ENCODE measurements at regions not wholly inside any gene's neighbourhood (a gene's known extent, or its start where the extent isn't known, plus 50 kb on each side); places are given as distances from the start of the nearest gene placed in this dataset.

DNA sequence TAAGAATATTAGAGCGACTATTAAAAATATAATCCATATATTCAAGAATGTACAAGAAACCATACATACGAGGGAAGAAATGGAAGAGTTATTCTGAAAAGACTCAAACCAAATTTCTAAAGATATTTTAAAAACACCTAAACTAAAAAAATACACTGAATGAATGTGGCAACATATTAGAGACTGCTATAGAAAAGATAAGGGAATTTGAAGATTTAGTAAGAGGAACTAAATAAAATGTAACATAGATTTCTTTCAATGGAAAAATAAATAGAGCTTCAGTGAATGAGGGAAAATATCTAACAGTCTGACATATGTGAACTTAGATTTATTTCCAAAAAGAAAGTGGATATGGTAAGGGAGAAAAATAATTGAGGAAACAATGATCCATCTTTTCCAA, 194.9 kb upstream of the STXBP5 start (continued):
- TF ChIP-seq, protein P1, sequence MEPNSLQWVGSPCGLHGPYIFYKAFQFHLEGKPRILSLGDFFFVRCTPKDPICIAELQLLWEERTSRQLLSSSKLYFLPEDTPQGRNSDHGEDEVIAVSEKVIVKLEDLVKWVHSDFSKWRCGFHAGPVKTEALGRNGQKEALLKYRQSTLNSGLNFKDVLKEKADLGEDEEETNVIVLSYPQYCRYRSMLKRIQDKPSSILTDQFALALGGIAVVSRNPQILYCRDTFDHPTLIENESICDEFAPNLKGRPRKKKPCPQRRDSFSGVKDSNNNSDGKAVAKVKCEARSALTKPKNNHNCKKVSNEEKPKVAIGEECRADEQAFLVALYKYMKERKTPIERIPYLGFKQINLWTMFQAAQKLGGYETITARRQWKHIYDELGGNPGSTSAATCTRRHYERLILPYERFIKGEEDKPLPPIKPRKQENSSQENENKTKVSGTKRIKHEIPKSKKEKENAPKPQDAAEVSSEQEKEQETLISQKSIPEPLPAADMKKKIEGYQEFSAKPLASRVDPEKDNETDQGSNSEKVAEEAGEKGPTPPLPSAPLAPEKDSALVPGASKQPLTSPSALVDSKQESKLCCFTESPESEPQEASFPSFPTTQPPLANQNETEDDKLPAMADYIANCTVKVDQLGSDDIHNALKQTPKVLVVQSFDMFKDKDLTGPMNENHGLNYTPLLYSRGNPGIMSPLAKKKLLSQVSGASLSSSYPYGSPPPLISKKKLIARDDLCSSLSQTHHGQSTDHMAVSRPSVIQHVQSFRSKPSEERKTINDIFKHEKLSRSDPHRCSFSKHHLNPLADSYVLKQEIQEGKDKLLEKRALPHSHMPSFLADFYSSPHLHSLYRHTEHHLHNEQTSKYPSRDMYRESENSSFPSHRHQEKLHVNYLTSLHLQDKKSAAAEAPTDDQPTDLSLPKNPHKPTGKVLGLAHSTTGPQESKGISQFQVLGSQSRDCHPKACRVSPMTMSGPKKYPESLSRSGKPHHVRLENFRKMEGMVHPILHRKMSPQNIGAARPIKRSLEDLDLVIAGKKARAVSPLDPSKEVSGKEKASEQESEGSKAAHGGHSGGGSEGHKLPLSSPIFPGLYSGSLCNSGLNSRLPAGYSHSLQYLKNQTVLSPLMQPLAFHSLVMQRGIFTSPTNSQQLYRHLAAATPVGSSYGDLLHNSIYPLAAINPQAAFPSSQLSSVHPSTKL (CRISPR knock-in tag; IDR thresholded peaks at IDR 0.05), result no peak
- no peak for TF ChIP-seq HMGA1 (CRISPR knock-in tag; conservative IDR thresholded peaks at IDR 0.05)
- TF ChIP-seq, protein P2, sequence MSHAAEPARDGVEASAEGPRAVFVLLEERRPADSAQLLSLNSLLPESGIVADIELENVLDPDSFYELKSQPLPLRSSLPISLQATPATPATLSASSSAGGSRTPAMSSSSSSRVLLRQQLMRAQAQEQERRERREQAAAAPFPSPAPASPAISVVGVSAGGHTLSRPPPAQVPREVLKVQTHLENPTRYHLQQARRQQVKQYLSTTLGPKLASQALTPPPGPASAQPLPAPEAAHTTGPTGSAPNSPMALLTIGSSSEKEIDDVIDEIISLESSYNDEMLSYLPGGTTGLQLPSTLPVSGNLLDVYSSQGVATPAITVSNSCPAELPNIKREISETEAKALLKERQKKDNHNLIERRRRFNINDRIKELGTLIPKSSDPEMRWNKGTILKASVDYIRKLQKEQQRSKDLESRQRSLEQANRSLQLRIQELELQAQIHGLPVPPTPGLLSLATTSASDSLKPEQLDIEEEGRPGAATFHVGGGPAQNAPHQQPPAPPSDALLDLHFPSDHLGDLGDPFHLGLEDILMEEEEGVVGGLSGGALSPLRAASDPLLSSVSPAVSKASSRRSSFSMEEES (CRISPR knock-in tag; IDR thresholded peaks at IDR 0.05), result no peak

DNA sequence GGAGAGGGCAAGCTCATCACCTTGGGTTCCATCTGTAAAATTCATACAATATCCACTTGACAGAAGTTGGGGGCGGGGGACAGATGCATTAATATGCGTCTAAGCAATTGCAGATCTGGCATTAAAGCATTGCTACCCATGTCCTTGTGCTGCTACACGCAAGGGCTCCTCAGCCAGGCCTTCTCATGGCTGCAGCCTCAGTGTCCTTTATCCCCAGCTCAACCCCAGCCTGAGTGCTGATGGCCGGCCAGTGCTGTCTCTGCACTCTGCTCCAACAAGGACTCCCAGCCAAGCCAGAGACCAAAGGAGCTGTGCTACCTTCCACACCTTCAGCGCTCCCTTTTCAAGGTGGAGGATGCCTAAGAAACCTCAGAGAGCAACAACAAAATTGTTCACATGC, 188.5 kb upstream of the STXBP5 start:
- Histone ChIP-seq H3K9me3 (ENCODE audit: low read length) (no peaks in the 10 kb centered on the region), H3K4me1 (ENCODE audit: insufficient read depth, low read length) (no peaks in the 10 kb centered on the region), H3K4me2 (ENCODE audit: low read depth, low read length) (no peak overlapping the region), H4K20me1 (ENCODE audit: insufficient read depth, low read length) (no peaks in the 10 kb centered on the region), H2AFZ (ENCODE audit: low read length) (no peak overlapping the region), H3K79me2 (ENCODE audit: insufficient read depth, low read length) (no peaks in the 10 kb centered on the region), H3K4me3 (replicated peaks in 1 of 3; ENCODE audit: insufficient read depth in 1 of 3, low read depth in 2 of 3, low read length in 3 of 3) (no peak overlapping the region), H3K27me3 (ENCODE audit: control insufficient read depth in 1 of 2, insufficient read depth in 2 of 2, low read length in 2 of 2) (0 out of 5 replicates have a peak, but pooled peaks cover 0 to 3% of the 10 kb centered on the region in 2 experiments), H3K27ac (ENCODE audit: extremely low read length, insufficient read depth, low read length) (no peak overlapping the region), H3K36me3 (replicated peaks in 1 of 2; ENCODE audit: control insufficient read depth in 1 of 2, insufficient read depth in 2 of 2, low read length in 2 of 2) (no peaks in the 10 kb centered on the region), H3K9ac (ENCODE audit: insufficient read depth, low read depth, low read length) (no peak overlapping the region)
- no peak for FAIRE-seq
- DNase-seq (ENCODE audit: low spot score), result no peak
- in situ Hi-C loops (cut with HindIII; ENCODE audit: extremely low pct_ligation_motif_present, low pct_unique_long_range_greater_than_20kb) (no loop called here), intact Hi-C loops (cut with micrococcal nuclease; ENCODE audit: unreplicated experiment) (no loop called here)
- ChIA-PET POLR2A (no interaction called here), CTCF (ENCODE audit: low intra/inter-chr PET ratio, low total read pairs) (no interaction called here)
- no TSS peak for BruUV-seq (replicated peaks)
- no peak for TF ChIP-seq KDM3A (CRISPR knock-in tag; IDR thresholded peaks at IDR 0.05; ENCODE audit: low read depth)
- no peak for TF ChIP-seq HMGA1 (CRISPR knock-in tag; conservative IDR thresholded peaks at IDR 0.05)
- no peak for TF ChIP-seq SALL1 (CRISPR knock-in tag; IDR thresholded peaks at IDR 0.05)
- TF ChIP-seq POLR2AphosphoS5 (IDR thresholded peaks at IDR 0.05; ENCODE audit: low read depth, low read length), result no peak
- TF ChIP-seq, protein P3, sequence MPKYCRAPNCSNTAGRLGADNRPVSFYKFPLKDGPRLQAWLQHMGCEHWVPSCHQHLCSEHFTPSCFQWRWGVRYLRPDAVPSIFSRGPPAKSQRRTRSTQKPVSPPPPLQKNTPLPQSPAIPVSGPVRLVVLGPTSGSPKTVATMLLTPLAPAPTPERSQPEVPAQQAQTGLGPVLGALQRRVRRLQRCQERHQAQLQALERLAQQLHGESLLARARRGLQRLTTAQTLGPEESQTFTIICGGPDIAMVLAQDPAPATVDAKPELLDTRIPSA (CRISPR knock-in tag; IDR thresholded peaks at IDR 0.05; ENCODE audit: borderline replicate concordance), result no peak
- TF ChIP-seq, protein P4, sequence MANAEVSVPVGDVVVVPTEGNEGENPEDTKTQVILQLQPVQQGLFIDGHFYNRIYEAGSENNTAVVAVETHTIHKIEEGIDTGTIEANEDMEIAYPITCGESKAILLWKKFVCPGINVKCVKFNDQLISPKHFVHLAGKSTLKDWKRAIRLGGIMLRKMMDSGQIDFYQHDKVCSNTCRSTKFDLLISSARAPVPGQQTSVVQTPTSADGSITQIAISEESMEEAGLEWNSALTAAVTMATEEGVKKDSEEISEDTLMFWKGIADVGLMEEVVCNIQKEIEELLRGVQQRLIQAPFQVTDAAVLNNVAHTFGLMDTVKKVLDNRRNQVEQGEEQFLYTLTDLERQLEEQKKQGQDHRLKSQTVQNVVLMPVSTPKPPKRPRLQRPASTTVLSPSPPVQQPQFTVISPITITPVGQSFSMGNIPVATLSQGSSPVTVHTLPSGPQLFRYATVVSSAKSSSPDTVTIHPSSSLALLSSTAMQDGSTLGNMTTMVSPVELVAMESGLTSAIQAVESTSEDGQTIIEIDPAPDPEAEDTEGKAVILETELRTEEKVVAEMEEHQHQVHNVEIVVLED (CRISPR knock-in tag; IDR thresholded peaks at IDR 0.05; ENCODE audit: borderline replicate concordance), result no peak
- no peak for TF ChIP-seq ETV5 (CRISPR knock-in tag; IDR thresholded peaks at IDR 0.05; ENCODE audit: borderline replicate concordance)
- TF ChIP-seq NR3C1 (CRISPR knock-in tag; IDR thresholded peaks at IDR 0.05), result no peak
- TF ChIP-seq STAG1 (CRISPR knock-in tag; IDR thresholded peaks at IDR 0.05), result no peak
- no peak for TF ChIP-seq SNAI1 (CRISPR knock-in tag; IDR thresholded peaks at IDR 0.05; ENCODE audit: borderline replicate concordance)
- TF ChIP-seq SMC3 (IDR thresholded peaks at IDR 0.05; ENCODE audit: low read length), result no peak
- ATAC-seq, result no peak
- WGBS (ENCODE audit: low lambda C conversion rate), result 22% methylated on average over 4 of the region's 5 CpGs
